22Rv1 (cell line): ENCODE measurements at regions not wholly inside any gene's neighbourhood (a gene's known extent, or its start where the extent isn't known, plus 50 kb on each side); places are given as distances from the start of the nearest gene placed in this dataset.

Experiments
- CTCF ChIP-seq: fragments of 450-650 bp; IDR thresholded peaks from 2 replicates; pipeline ENCODE4 v1.5.1; 2017; ENCODE audit warnings: mild to moderate bottlenecking
- ZFX ChIP-seq: fragments of 450-650 bp; IDR thresholded peaks from 2 replicates; pipeline ENCODE4 v1.6.1; 2017; ENCODE audit warnings: antibody characterized with exemption, borderline replicate concordance

GRCh38 chr6:168785720-168786511 is 344.9 kb downstream of the SMOC2 start:
- TF ChIP-seq CTCF (no peak), ZFX (no peak)
